ENCODE measurements at regions not wholly inside any gene's neighbourhood (a gene's known extent, or its start where the extent isn't known, plus 50 kb on each side); places are given as distances from the start of the nearest gene placed in this dataset.

DNA sequence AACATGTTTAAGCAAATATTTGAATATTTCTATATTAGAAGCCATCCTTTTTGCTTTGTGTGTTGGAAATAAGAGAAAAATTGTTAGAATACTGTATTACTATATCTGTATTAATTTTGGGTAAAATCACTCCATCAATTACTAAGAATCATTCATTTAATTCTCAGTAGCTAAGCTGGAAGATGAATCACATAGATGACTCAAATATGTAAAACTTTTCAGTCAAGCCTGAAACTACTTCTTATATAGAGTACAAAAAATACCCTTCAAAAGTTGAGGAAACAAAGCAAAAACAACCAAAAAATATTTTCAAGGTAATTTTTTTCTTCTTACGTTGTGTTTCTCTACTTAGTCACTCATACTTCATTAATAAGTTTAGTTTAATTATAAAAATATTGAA lies 205.7 kb upstream of the ROBO1 start:
- BruUV-seq (replicated peaks), result no TSS peak
- no peak for TF ChIP-seq GABPB1 (CRISPR knock-in tag; IDR thresholded peaks at IDR 0.05)
- no peak for TF ChIP-seq CHD1 (IDR thresholded peaks at IDR 0.05; ENCODE audit: low read length)
- TF ChIP-seq NONO (IDR thresholded peaks at IDR 0.05; ENCODE audit: low read depth in 2 of 2, low read length in 1 of 2), result no peak
- no peak for TF ChIP-seq TEAD4 (IDR thresholded peaks at IDR 0.05; ENCODE audit: low read length)
- no peak for TF ChIP-seq TEAD4 (CRISPR knock-in tag; IDR thresholded peaks at IDR 0.05; ENCODE audit: borderline replicate concordance)
- no peak for TF ChIP-seq SMARCB1 (IDR thresholded peaks at IDR 0.05; ENCODE audit: insufficient read length, low read depth)
- no peak for TF ChIP-seq TARDBP (IDR thresholded peaks at IDR 0.05)
- no peak for TF ChIP-seq CREM (IDR thresholded peaks at IDR 0.05; ENCODE audit: low read depth)
- TF ChIP-seq SRF (CRISPR knock-in tag; IDR thresholded peaks at IDR 0.05), result no peak
- TF ChIP-seq TBP (optimal IDR thresholded peaks at IDR 0.05; ENCODE audit: low read depth, low read length), result no peak
- TF ChIP-seq ZNF717 (CRISPR knock-in tag; IDR thresholded peaks at IDR 0.05), result no peak
- TF ChIP-seq SLC30A9 (CRISPR knock-in tag; IDR thresholded peaks at IDR 0.05), result no peak
- TF ChIP-seq ZNF592 (IDR thresholded peaks at IDR 0.05), result no peak
- TF ChIP-seq POLR3A (IDR thresholded peaks at IDR 0.05; ENCODE audit: borderline replicate concordance, extremely low read depth, insufficient read depth, insufficient read length), result no peak
- TF ChIP-seq TAL1 (IDR thresholded peaks at IDR 0.05), result no peak
- TF ChIP-seq STAG1 (CRISPR knock-in tag; IDR thresholded peaks at IDR 0.05; ENCODE audit: borderline replicate concordance), result no peak
- no peak for TF ChIP-seq ADNP (tag; IDR thresholded peaks at IDR 0.05)
- H2AFZ ChIP-seq (ENCODE audit: low read depth, low read length), result no peak overlapping the region
- no peaks in the 10 kb centered on the region for H4K20me1 ChIP-seq (replicated peaks; ENCODE audit: control insufficient read depth, insufficient read depth, low read length)
- H3K9me3 ChIP-seq (replicated peaks; ENCODE audit: control insufficient read depth, insufficient read depth, low read depth, low read length), result no peaks in the 10 kb centered on the region
- in situ Hi-C loops (cut with MboI), result no loop called here
- H3K4me3 ChIP-seq, result no peak overlapping the region
- ChIA-PET POLR2A (no interaction called here), CTCF (ENCODE audit: low intra/inter-chr PET ratio) (no interaction called here)
- intact Hi-C loops (cut with micrococcal nuclease), result no loop called here
- 6% methylated on average over 1 of the region's 1 CpG for WGBS (ENCODE audit: insufficient coverage, low coverage, missing lambda C conversion rate)
- H3K4me1 ChIP-seq (replicated peaks in 1 of 2; ENCODE audit: control insufficient read depth in 2 of 2, insufficient read depth in 2 of 2, low read length in 2 of 2), result no peaks in the 10 kb centered on the region
- FAIRE-seq (no peak), ATAC-seq (no peak), DNase-seq (ENCODE audit: extremely low read depth in 1 of 4, low spot score in 3 of 4) (no peak)
- no peak overlapping the region for H3K4me2 ChIP-seq (ENCODE audit: insufficient read depth, low read length)
- H3K9me1 ChIP-seq (ENCODE audit: control insufficient read depth, insufficient read depth, low read length), result no peaks in the 10 kb centered on the region
- H3K9ac ChIP-seq (ENCODE audit: insufficient read depth in 1 of 2, low read depth in 2 of 2, low read length in 2 of 2), result no peak overlapping the region
- no peaks in the 10 kb centered on the region for H3K79me2 ChIP-seq (ENCODE audit: control insufficient read depth, insufficient read depth, low read length)
- H3K27me3 ChIP-seq (ENCODE audit: control insufficient read depth in 2 of 2, insufficient read depth in 2 of 2, low read length in 2 of 2), result no peaks in the 10 kb centered on the region
- no peak overlapping the region for H3K27ac ChIP-seq (ENCODE audit: extremely low read depth, low read depth, low read length)
- H3K36me3 ChIP-seq (ENCODE audit: control insufficient read depth, insufficient read depth, low read length), result no peaks in the 10 kb centered on the region

Data from K562 (cell line).